Hematopoietic multipotent progenitor cell treated with erythropoietin and hydrocortisone succinate and interleukin-3 and kit ligand, for 6 days (in vitro differentiated cells): ENCODE measurements at regions not wholly inside any gene's neighbourhood (a gene's known extent, or its start where the extent isn't known, plus 50 kb on each side); places are given as distances from the start of the nearest gene placed in this dataset.
"Not testable (repeated sequence)": the region's sequence is repeated elsewhere in the genome, so short reads cannot be mapped to it uniquely, and the experiment has no call there.

Source experiments
- DNase-seq: peaks from one replicate; pipeline ENCODE4 v3.0.0-alpha.2; 2015

DNA sequence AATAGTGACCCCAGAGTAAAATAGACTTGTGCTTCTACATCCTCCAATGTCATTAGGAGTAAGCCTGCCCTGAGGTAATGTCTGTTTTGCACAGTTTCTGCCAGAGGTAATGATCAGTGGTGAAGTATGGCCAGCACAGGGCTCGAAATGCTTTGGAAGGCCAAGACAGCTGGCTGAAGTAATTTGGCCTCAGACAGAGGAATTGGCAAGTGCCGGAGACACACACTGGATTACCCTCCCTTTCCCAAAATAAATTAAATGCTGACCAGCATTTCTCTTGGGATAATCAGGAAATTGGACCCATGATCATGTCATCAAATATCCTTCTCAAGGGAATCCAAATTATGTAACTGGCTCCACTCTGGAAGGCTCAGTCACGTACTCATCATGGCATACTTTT, 379.0 kb upstream of the CHST9 start:
- no peak for DNase-seq

DNA sequence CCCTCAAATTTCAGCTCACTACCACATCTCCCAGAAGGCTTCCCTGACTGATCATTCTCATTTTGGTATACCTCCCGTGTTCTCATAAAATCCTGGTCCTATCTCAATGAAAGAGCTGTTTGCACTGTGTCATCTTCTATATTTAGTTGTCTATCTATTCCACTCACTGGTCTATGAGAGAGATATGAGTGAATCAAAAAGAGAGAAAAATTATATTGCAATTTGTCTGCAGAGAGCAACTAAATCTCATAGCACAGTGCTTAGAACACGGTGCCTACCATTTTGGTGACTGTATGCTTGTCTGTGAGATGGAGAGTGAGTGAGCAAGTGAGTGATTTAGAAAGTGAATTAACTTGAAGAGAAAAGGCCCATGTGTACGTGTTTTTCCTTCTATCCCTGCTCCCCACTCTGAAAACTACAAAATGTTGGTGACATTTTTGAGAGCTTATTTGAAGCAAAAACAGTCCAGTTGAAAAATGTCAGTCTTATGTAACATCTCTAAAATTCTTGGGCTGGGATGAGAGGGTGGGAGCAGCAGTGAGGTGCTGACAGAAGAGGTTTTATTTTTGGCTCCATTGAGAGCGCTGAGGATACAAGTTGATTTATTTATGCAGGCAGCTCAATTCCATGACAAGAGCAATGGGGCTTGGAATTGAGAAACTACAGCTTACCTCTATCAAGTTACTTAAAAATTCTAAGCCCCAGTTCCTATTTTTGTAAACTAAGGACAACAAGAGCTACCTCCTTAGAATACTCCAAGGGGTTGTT, 373.5 kb upstream of the CHST9 start:
- DNase-seq: no peak

DNA sequence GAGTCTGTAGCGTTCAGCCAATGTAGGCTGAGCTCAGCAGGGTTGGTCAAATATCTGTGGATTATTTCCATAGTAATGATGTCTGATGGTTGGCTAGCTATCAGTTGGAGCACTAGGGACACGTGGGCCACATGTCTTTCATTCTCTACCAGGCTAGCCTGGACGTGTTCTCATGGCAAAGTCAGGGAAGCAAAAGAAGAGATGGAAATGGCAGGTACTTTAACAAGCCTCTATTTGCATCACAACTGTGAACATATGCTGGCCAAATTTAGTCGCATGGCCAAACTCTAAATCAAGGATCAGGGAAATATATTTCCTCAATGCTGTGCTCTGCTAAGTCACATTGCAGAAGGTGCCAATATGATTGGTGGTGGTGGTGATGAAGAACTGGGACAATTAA, 371.6 kb upstream of the CHST9 start:
- DNase-seq: no peak

- DNase-seq: no peak
Observed at GRCh38 chr18:27549335-27550039, 364.4 kb upstream of the CHST9 start.

DNA sequence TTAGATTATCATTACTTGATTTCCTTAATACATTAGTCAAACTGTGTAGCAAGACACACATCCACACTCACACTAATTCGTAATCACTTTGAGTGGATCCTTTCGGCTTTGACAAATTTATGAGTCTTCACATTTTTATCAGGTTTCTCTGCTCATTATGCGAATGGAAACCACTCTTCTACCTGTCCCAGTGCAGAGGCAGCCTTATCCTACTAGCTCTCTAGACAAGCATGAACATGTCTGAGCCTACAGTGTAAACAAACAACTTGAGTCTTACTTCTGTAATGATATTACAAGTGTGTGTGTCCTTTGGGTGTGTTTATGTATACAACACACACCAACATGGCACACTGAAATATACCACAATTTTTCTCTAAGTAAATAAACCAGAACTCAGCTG, 361.9 kb upstream of the CHST9 start:
- no peak for DNase-seq

GRCh38 chr18:27544206-27544605, 359.1 kb upstream of the CHST9 start:
- no peak for DNase-seq

- no peak for DNase-seq
Observed at GRCh38 chr18:27541293-27541692, 356.2 kb upstream of the CHST9 start.

- no peak for DNase-seq
Observed at GRCh38 chr18:27540111-27540510, 355.0 kb upstream of the CHST9 start.

- no peak for DNase-seq
Observed at GRCh38 chr18:27528925-27529521, 343.9 kb upstream of the CHST9 start.

DNA sequence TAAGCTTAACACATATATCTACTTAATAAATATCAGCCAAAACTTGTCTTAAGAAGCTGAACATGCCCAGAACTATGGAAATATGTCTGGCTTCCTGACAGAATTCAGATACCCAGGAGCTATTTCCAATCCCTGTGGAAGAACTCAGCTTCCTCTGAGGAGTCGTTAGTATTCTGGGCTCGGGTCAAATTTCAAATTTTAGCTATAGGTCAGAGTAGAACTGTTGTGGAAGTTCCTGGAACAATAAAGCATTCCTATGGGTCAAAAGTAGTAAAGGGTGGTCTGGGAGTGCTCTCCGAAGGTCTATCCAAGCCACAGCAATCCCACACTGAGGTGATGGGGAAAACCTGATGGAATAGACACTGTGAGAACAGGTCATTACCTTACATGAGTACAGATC, 342.7 kb upstream of the CHST9 start:
- no peak for DNase-seq

- no peak for DNase-seq
Observed at GRCh38 chr18:27520401-27520800, 335.3 kb upstream of the CHST9 start.

GRCh38 chr18:27510036-27510633, 325.0 kb upstream of the CHST9 start:
- DNase-seq: not testable (repeated sequence)

- DNase-seq: no peak
Observed at GRCh38 chr18:27501671-27502070, 316.6 kb upstream of the CHST9 start.

DNA sequence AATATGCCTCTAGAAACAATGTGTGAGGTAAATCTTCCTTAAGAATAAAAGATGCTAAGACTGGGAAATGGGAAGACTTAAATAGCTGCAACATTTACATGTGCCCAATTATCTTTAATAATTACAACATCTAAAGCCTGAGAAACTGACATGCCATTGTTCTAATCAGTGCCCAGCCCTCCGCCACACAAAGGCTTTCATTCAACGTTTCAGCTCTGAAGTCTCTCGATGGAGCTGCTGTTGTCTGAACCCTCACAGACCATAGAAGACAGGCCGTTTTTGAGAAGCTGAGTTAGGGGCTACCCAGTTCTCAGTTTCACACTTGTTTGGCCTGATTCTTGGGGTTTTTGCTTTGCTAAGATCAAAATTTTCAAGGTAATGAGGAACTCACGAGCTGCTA, 315.4 kb upstream of the CHST9 start:
- no peak for DNase-seq

DNA sequence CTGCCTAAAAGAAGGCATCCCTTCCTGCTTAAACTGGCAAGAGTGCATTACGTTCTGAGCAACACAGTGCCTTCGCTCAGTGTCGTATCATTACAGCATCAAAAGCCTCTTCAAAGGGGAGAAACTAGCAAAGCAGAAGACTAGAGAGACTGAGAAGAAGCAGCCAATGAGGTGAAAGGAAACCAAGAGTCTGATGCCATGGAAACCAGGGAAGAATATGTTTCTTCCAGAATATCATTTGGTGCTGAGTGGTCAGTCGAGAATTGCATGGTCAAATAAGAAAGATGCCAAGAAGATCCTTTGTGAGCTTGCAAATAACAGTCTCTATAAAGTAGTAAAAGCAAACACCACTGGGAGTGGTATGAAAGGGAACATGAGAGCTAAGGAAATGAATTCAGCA, 312.1 kb upstream of the CHST9 start:
- DNase-seq: no peak

- no peak for DNase-seq
Observed at GRCh38 chr18:27493182-27493581, 308.1 kb upstream of the CHST9 start.

GRCh38 chr18:27491772-27492171, 306.7 kb upstream of the CHST9 start:
- no peak for DNase-seq

DNA sequence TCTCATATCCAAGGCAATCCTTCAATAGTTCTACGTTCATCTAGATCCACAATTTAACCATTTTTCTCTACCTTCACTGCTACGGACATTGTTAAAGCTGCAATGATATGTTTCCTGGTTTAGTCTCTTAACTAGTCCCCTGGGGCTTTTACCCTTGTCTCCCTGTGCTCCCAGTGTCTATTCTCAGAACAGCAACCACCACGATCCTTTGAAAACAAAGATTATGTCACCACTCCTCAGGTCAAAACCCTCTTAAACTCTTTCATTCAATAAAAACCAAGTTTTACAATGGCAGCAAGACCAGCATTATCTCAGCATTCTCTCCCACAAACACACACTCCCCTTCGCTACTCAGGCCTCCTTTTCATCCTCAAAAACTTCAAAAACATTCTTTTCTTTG, 298.2 kb upstream of the CHST9 start:
- DNase-seq: no peak

DNA sequence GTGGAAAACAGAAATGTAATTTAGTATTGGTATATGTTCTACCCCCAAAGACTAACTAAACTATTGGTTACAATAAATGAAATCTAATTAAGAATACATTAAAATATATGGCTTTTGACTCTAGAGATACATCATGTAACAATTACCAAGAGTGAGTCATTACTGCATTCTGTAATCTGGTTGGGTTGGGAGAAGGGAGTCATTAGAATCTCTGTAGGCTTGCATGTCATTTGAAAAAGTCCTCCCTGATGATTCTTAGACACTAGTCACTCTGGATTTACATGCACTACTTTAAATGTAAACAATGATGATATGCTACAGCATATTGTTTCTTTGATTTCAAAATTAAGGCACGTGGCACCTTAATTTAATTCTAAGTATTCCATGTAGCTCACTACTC, 293.4 kb upstream of the CHST9 start:
- no peak for DNase-seq

GRCh38 chr18:27473318-27473717, 288.2 kb upstream of the CHST9 start:
- no peak for DNase-seq

DNA sequence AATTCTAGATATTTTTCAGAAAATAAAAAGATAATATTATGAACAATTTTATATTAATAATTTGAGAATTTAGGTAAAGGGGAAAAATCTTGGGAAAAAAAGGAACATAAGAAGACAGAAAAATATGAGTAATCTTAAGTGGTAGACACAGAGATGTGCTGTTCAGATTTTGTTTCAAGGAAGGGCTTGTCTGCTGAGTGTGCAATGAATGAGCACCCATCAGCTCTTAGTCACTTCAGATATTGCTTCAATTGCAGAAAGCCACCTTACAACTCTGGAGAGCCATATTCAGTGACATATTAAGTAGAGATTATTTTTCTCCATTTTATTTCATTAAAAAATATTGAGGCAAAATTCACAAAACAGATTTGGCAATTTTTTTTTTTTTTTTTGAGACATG, 282.0 kb upstream of the CHST9 start:
- no peak for DNase-seq

DNA sequence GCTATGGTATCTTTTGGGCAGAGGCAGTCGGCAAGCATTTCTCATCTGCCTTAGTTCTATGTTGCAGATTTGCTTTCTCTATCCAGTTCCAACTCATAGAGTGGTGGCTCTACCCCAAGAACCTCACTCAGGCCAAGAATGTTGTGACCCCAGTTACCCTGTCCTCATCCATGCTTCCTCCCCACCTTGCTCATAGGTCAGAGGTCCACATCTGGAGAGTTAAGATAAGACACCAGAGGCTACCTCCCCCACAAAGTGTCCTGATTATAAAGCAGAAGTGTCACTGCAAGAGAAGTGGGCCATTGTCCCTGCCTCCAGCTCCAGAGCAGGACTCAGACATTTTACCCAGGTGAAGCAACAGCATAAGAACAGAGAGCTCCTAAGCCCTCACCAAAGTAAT, 276.8 kb upstream of the CHST9 start:
- no peak for DNase-seq

DNA sequence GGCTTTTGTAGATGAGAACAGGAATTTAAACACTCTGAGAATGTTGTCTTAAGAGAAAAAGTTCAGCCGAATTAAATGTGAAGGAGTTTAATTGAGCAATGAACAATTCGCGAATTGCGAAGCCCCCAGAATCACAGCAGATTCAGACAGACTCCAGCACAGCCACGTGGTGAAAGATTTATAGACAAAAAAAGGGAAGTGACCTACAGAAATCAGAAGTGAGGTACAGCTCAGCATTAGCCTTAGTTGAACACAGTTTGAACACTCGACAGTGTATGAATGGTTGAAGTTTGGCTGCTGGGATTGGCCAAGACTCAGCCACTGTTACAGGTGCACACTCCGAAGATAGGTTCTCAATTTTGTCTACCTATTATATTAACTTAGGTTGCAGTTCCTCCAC, 264.0 kb upstream of the CHST9 start:
- DNase-seq: no peak

- DNase-seq: no peak
Observed at GRCh38 chr18:27447930-27448329, 262.8 kb upstream of the CHST9 start.
